ENCODE measurements at regions not wholly inside any gene's neighbourhood (a gene's known extent, or its start where the extent isn't known, plus 50 kb on each side); places are given as distances from the start of the nearest gene placed in this dataset.
"Not testable (repeated sequence)": the region's sequence is repeated elsewhere in the genome, so short reads cannot be mapped to it uniquely, and the experiment has no call there.

DNA sequence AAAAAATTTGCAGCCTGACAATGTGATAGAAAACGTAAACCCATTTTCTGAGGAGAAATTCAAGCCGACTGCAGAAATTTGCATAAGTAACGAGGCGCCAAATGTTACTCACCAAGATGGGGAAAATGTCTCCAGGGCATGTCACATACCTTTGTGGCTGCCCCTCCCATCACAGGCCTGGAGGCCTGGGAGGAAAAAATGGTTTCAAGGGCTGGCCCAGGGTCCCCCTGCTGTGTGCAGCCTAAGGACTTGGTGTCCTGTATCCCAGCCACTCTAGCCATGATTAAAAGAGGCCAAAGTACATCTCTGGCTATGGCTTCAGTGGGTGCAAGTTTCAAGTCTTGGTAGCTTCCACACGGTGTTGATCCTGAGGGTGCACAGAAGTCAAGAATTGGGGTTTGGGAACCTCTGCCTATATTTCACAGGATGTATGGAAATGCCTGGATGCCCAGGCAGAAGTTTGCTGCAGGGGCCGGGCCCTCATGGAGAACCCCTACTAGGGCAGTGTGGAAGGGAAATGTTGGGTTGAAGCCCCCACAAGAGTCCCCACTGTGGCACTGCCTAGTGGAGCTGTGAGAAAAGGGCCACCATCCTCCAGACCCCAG is 1842.3 kb downstream of the PCDH9 start:
- DNase-seq (ENCODE audit: low spot score) (no peak), ATAC-seq (ENCODE audit: low FRiP score) (no peak)
- TF ChIP-seq, protein P1, sequence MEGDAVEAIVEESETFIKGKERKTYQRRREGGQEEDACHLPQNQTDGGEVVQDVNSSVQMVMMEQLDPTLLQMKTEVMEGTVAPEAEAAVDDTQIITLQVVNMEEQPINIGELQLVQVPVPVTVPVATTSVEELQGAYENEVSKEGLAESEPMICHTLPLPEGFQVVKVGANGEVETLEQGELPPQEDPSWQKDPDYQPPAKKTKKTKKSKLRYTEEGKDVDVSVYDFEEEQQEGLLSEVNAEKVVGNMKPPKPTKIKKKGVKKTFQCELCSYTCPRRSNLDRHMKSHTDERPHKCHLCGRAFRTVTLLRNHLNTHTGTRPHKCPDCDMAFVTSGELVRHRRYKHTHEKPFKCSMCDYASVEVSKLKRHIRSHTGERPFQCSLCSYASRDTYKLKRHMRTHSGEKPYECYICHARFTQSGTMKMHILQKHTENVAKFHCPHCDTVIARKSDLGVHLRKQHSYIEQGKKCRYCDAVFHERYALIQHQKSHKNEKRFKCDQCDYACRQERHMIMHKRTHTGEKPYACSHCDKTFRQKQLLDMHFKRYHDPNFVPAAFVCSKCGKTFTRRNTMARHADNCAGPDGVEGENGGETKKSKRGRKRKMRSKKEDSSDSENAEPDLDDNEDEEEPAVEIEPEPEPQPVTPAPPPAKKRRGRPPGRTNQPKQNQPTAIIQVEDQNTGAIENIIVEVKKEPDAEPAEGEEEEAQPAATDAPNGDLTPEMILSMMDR (IDR thresholded peaks at IDR 0.05) = no peak

- no peak for ATAC-seq (ENCODE audit: low FRiP score)
- DNase-seq (ENCODE audit: low spot score) = no peak
- TF ChIP-seq, protein P1 (IDR thresholded peaks at IDR 0.05) = no peak
Measured at GRCh38 chr13:65378943-65379519, 1851.1 kb downstream of the PCDH9 start.

DNA sequence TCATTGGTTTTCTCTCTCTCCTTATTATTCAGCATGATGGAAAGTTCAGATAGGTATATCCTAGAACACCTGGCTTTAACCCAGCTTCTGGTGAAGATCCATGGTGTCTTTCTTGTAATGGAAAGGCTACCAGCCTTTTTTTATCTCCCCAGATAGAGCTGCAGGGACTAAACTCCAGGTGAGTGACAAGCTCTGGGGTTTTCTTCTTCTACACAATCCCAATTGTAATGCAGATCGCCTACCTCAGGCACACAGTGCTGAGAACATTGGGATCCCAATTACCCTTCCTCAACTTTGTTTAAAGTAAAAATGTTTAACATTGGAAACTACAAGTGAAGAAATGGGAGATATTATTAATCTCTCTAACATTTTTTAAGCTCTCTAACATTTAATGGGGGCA is 1851.7 kb downstream of the PCDH9 start:
- no peak for DNase-seq (ENCODE audit: low spot score)
- TF ChIP-seq, protein P1 (IDR thresholded peaks at IDR 0.05) = no peak
- no peak for ATAC-seq (ENCODE audit: low FRiP score)

GRCh38 chr13:65368832-65369231 is 1861.3 kb downstream of the PCDH9 start:
- ATAC-seq (ENCODE audit: low FRiP score) (no peak), DNase-seq (ENCODE audit: low spot score) (no peak)
- TF ChIP-seq, protein P1 (IDR thresholded peaks at IDR 0.05) = no peak

DNA sequence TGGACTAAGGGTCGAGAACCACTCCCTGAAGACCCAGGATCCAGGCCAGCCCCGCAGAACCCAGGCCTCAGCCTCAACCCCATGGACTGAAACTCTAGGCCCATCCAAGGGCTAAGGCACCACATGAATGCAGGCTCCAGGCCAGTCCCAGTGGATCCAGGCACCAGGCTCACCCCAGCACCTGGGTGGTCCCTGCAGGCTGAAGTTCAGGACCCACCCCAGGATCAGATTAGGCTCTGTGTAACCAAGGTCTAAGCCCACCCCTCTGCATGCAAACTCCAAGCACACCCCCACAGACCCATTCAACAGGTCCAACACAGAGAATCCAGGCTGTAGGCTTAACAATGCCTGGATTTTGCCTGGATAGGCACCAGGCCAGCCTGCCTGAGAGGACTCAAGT is 1876.2 kb downstream of the PCDH9 start:
- TF ChIP-seq, protein P1 (IDR thresholded peaks at IDR 0.05) = no peak
- ATAC-seq (ENCODE audit: low FRiP score) (no peak), DNase-seq (ENCODE audit: low spot score) (no peak)

DNA sequence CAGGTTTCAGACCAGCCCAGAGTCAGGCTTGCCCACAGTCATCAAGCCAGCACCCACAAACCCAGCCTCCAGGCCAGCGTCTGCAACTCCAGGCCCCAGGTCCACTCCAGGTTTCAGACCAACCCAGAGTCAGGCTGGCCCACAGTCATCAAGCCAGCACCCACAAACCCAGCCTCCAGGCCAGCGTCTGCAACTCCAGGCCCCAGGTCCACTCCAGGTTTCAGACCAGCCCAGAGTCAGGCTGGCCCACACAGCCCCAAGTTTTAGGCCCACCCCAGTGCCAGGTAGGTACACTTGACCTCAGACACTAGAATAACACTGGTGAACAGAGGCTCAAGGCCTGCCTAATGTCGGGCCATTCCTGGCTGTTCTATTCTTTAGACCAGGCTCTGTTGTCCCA is 1877.0 kb downstream of the PCDH9 start:
- ATAC-seq (ENCODE audit: low FRiP score); DNase-seq (ENCODE audit: low spot score): not testable (repeated sequence)

DNA sequence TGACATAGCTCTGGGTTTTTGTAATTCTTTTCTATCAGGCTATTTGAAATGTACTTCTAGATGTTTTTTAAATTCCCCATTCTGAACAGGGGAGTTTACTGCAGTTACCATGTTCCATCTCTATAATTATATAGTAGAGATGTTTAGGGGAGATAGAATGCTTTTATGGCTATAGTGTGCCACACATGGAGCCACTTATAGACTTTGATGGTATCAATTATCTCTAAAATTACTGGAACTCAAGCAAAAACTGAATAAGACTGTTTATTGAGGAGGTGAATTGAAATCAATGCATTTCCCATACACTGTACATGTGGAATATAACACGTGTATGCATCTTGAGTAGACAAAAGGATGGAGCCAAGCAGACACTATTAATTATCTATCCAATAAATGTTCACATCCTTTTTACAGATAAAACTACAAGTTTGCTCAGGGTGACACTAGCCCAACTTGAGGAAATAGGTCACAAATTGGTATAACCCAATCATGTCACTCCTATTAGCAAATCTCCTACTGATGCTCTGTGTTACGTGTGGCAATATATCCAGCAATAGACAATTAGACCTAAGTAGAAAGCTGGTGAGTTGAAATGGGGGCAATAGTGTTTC is 1882.6 kb downstream of the PCDH9 start:
- ATAC-seq (ENCODE audit: low FRiP score) (no peak), DNase-seq (ENCODE audit: low spot score) (no peak)
- TF ChIP-seq, protein P1 (IDR thresholded peaks at IDR 0.05) = no peak

Data from omental fat pad (tissue), 3 donors.